PC-9 (cell line): ENCODE measurements at regions not wholly inside any gene's neighbourhood (a gene's known extent, or its start where the extent isn't known, plus 50 kb on each side); places are given as distances from the start of the nearest gene placed in this dataset.

ENCODE experiments used
- BruUV-seq: library from RNA; stranded (reverse); fragments of 400-500 nt; replicated peaks from 2 replicates; lab custom pipeline; 2021; lab: Mats Ljungman, UMichigan
- CTCF ChIA-PET: fragments of 300-600 bp; sonication (Branson Sonifier 250); formaldehyde crosslinking; loops from one replicate; lab custom pipeline; 2022; ENCODE audit warnings: antibody characterized with exemption; lab: Charles Lee
- POLR2A ChIA-PET: fragments of 300-600 bp; sonication (Branson Sonifier 250); formaldehyde crosslinking; loops from one replicate; lab custom pipeline; 2022; ENCODE audit warnings: antibody characterized with exemption; ENCODE audit not compliant: unreplicated experiment; lab: Charles Lee
- DNase-seq, 2 experiments: peaks; one replicate each; pipeline versions ENCODE4 v3.0.0 to v3.0.0-alpha.2; 2015 to 2022; ENCODE audit warnings: mixed read lengths in 1 of 2
- H2AFZ ChIP-seq: fragments of 200-600 bp; sonication (generic); 2 replicates; pipeline ENCODE4 v1.8.1; 2017; ENCODE audit warnings: antibody characterized with exemption
- H3F3A ChIP-seq: fragments of 200-600 bp; sonication (generic); 2 replicates; pipeline ENCODE4 v1.8.1; 2017; ENCODE audit warnings: antibody characterized with exemption, mild to moderate bottlenecking, low read depth; ENCODE audit not compliant: insufficient read depth
- H3K27ac ChIP-seq: fragments of 200-600 bp; sonication (generic); 2 replicates; pipeline ENCODE4 v1.6.1; 2016; ENCODE audit warnings: mixed run types
- H3K27me3 ChIP-seq: fragments of 200-600 bp; sonication (generic); 2 replicates; pipeline ENCODE4 v1.6.1; 2016; ENCODE audit warnings: low read depth, mixed run types; ENCODE audit not compliant: insufficient read depth
- H3K36me3 ChIP-seq: fragments of 200-600 bp; sonication (generic); 2 replicates; pipeline ENCODE4 v1.6.1; 2016; ENCODE audit warnings: low read depth, mixed run types
- H3K4me1 ChIP-seq: fragments of 200-600 bp; sonication (generic); replicated peaks from 2 replicates; pipeline ENCODE4 v1.6.1; 2016; ENCODE audit warnings: mixed run types; ENCODE audit not compliant: insufficient read depth
- H3K4me2 ChIP-seq: fragments of 200-600 bp; sonication (generic); 2 replicates; pipeline ENCODE4 v1.6.1; 2017; ENCODE audit warnings: mixed run types
- H3K4me3 ChIP-seq: fragments of 200-600 bp; sonication (generic); 2 replicates; pipeline ENCODE4 v1.6.1; 2016; ENCODE audit warnings: mixed run types
- H3K79me2 ChIP-seq: fragments of 200-600 bp; sonication (generic); 2 replicates; pipeline ENCODE4 v1.6.1; 2017; ENCODE audit warnings: low read depth, mixed run types
- H3K9me2 ChIP-seq: fragments of 200-600 bp; sonication (generic); 2 replicates; pipeline ENCODE4 v1.8.1; 2017; ENCODE audit warnings: mild to moderate bottlenecking; ENCODE audit not compliant: insufficient read depth
- H3K9me3 ChIP-seq: fragments of 200-600 bp; sonication (generic); 2 replicates; pipeline ENCODE4 v1.8.1; 2016; ENCODE audit warnings: low read depth; ENCODE audit not compliant: insufficient read depth
- H4K20me1 ChIP-seq: fragments of 200-600 bp; sonication (generic); 2 replicates; pipeline ENCODE4 v1.8.1; 2017; ENCODE audit not compliant: insufficient read depth
- EZH2 ChIP-seq: fragments of 200-600 bp; sonication (generic); IDR thresholded peaks from 2 replicates; pipeline ENCODE4 v1.8.0; 2017; ENCODE audit warnings: antibody characterized with exemption, low read depth
- intact Hi-C: fragments of 100-400 bp; cut with micrococcal nuclease; formaldehyde crosslinking; loops from one replicate; pipeline ENCODE4 v1.10.0; 2022; ENCODE audit not compliant: unreplicated experiment
- TF ChIP-seq, protein P1 (sequence below): fragments of 200-600 bp; sonication (generic); conservative IDR thresholded peaks from 2 replicates; pipeline ENCODE4 v1.6.1; 2017; ENCODE audit warnings: mixed run types, antibody characterized with exemption, mild to moderate bottlenecking, moderate library complexity

GRCh38 chr6:17182961-17183360, 81.1 kb downstream of the STMND1 start:
- DNase-seq = no peak
- Histone ChIP-seq H3K36me3 (no peaks in the 10 kb centered on the region), H3K4me2 (no peak overlapping the region), H3K27me3 (no peaks in the 10 kb centered on the region), H3K9me2 (no peaks in the 10 kb centered on the region), H3K9me3 (no peaks in the 10 kb centered on the region), H3F3A (no peaks in the 10 kb centered on the region), H2AFZ (no peak overlapping the region), H3K27ac (no peak overlapping the region), H3K79me2 (no peaks in the 10 kb centered on the region), H3K4me3 (no peak overlapping the region), H4K20me1 (no peaks in the 10 kb centered on the region), H3K4me1 (no peaks in the 10 kb centered on the region)
- no TSS peak for BruUV-seq
- CTCF ChIA-PET = no interaction called here
- intact Hi-C loops = no loop called here
- TF ChIP-seq, protein P1, sequence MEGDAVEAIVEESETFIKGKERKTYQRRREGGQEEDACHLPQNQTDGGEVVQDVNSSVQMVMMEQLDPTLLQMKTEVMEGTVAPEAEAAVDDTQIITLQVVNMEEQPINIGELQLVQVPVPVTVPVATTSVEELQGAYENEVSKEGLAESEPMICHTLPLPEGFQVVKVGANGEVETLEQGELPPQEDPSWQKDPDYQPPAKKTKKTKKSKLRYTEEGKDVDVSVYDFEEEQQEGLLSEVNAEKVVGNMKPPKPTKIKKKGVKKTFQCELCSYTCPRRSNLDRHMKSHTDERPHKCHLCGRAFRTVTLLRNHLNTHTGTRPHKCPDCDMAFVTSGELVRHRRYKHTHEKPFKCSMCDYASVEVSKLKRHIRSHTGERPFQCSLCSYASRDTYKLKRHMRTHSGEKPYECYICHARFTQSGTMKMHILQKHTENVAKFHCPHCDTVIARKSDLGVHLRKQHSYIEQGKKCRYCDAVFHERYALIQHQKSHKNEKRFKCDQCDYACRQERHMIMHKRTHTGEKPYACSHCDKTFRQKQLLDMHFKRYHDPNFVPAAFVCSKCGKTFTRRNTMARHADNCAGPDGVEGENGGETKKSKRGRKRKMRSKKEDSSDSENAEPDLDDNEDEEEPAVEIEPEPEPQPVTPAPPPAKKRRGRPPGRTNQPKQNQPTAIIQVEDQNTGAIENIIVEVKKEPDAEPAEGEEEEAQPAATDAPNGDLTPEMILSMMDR = no peak
- no peak for TF ChIP-seq EZH2
- POLR2A ChIA-PET = interaction anchor here (0.7 kb wide), 1 partner anchor 14 kb away, joined by 5 read pairs; no protein-coding TSS in a partner anchor

GRCh38 chr6:17186925-17187324, 85.1 kb downstream of the STMND1 start:
- H2AFZ ChIP-seq = no peak overlapping the region
- H3K9me3 ChIP-seq = no peaks in the 10 kb centered on the region
- H3F3A ChIP-seq = no peaks in the 10 kb centered on the region
- H3K79me2 ChIP-seq = no peaks in the 10 kb centered on the region
- no peaks in the 10 kb centered on the region for H4K20me1 ChIP-seq
- TF ChIP-seq, protein P1 = no peak
- no peak for TF ChIP-seq EZH2
- no peak overlapping the region for H3K27ac ChIP-seq
- CTCF ChIA-PET = no interaction called here
- H3K9me2 ChIP-seq = peaks cover 3% of the 10 kb centered on the region; the same call in 1 of the 2 replicates
- intact Hi-C loops = no loop called here
- DNase-seq = no peak
- no peak overlapping the region for H3K4me2 ChIP-seq
- H3K36me3 ChIP-seq = no peaks in the 10 kb centered on the region
- H3K4me1 ChIP-seq = no peaks in the 10 kb centered on the region
- H3K27me3 ChIP-seq = no peaks in the 10 kb centered on the region
- POLR2A ChIA-PET = no interaction called here
- no peak overlapping the region for H3K4me3 ChIP-seq
- no TSS peak for BruUV-seq

GRCh38 chr6:17193106-17193775, 87.9 kb upstream of the RBM24 start:
- H4K20me1 ChIP-seq = no peaks in the 10 kb centered on the region
- H3K79me2 ChIP-seq = no peaks in the 10 kb centered on the region
- no peaks in the 10 kb centered on the region for H3K36me3 ChIP-seq
- CTCF ChIA-PET = no interaction called here
- H3K9me2 ChIP-seq = peaks cover 4% of the 10 kb centered on the region; the same call in 1 of the 2 replicates
- no peak for DNase-seq
- H3K4me3 ChIP-seq = no peak overlapping the region
- no peaks in the 10 kb centered on the region for H3K27me3 ChIP-seq
- H3F3A ChIP-seq = no peaks in the 10 kb centered on the region
- TF ChIP-seq, protein P1 = no peak
- no peak for TF ChIP-seq EZH2
- H3K9me3 ChIP-seq = no peaks in the 10 kb centered on the region
- POLR2A ChIA-PET = interaction anchor here (0.5 to 0.6 kb wide), 2 partner anchors 382 to 445 kb away, joined by 3 to 6 read pairs; no protein-coding TSS in a partner anchor
- no peak overlapping the region for H3K27ac ChIP-seq
- peak overlapping the region; percentile 43; the same call in 1 of the 2 replicates for H2AFZ ChIP-seq
- no peaks in the 10 kb centered on the region for H3K4me1 ChIP-seq
- intact Hi-C loops = no loop called here
- BruUV-seq = no TSS peak
- H3K4me2 ChIP-seq = no peak overlapping the region
